ENCODE measurements at regions not wholly inside any gene's neighbourhood (a gene's known extent, or its start where the extent isn't known, plus 50 kb on each side); places are given as distances from the start of the nearest gene placed in this dataset.

- intact Hi-C loops (cut with micrococcal nuclease): no loop called here
Measured at GRCh38 chrX:4579999-4580398, 866.5 kb upstream of the PRKX start.

DNA sequence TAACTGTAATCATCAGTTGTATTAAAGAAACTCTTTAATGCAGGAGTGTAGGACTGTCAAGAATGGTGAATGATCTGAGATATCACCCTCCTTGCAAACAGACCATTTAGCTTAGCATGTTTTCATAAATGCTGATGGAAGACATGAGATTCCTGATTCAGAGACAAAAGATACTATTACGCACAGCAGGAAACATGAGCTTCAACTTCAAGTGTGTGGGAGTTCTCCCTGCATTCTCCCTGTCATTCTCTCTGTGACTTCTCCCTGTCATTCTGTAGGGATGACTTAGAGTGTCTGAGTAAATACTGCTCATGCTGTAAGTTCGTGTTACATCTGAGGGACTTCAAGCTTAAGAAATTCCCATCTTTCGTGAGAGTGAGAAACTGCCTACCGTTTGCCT, 866.0 kb upstream of the PRKX start:
- intact Hi-C loops (cut with micrococcal nuclease): no loop called here

DNA sequence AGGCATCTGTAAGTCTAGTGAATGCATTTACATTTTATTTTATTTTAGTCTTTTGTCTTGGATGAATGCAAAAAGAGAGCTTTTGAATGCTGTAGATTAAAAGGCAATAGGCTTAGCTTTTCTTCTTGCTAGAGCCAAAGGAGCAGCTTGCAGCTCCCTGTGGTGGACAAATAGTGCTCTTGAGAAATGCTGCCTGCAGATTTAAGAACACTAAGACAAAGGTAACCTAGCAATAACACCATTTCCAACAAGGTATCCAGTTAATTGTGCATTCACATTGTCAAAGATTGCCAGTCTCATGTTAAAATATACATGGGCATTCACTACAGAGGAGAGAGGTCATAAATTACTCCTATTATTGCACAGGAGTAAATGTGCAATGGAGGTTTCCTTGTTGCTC, 859.2 kb upstream of the PRKX start:
- intact Hi-C loops (cut with micrococcal nuclease): no loop called here

- intact Hi-C loops (cut with micrococcal nuclease): no loop called here
Measured at GRCh38 chrX:4570151-4570550, 856.7 kb upstream of the PRKX start.

DNA sequence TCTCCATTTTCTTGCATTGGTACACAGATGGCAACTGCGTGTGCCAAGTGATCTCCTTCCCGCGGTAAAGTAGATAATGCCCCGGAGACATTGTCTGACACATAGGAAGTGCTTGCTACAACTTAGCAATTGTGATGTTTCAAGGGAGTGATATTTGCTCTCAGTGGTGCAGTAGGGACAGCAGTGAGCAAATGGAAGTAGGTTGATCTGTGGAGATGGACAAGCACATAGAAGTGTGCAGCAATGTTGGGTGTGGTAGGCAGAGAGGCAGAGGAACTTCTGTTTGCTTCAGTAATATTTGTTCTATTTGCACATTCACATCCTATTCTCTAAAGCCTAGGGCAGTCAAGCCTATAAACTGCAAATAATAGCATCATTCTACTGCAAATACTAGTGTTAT, 846.7 kb upstream of the PRKX start:
- intact Hi-C loops (cut with micrococcal nuclease): no loop called here

DNA sequence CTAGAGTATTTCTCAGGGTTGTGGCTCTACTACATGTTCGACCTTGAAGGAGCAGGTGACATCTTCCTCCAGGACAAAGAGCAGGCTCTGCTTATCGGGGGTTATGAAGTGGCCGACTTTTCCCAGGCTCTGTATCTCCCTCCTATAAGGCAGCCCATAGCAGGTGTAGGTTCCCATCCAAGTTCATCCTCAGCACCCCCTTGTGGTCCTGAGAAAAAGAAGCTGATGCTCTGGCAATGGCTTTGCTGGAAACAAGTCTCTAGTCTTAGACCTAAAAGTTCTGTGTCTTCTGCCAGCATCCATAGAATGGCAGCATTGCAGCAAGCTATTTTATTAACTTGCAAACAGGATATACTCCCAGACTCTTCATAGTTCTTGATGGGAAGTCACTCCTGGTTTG, 836.6 kb upstream of the PRKX start:
- intact Hi-C loops (cut with micrococcal nuclease): no loop called here

DNA sequence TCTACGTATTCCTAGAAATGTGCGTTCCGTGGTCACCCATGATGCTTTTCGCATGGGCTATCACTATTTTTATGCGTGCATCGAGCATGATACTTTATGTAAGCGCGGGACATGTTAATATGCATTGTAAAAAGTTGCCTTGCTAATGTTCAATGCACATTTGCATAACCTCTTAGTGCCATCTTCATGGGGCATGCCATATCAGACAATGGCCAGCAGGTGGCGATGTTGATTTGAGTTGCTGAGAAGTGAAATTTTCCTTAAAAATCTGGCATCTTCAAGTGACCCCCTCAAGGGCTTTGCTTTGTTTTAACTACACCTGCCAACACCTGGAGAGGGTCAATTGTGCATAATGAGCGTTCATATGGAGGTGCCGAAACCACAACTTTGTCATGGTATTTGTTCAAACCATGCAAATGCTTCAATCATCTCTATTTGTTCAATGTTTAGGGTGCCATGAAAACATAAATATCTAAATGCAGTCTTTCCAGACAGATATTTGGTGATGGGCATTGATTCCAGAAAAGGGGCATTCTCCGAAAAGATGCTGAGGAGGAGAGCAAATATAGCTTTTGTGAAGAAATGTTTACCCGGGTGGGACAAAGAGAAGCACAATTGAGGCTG, 833.9 kb upstream of the PRKX start:
- intact Hi-C loops (cut with micrococcal nuclease): loop anchor here (10.0 kb wide), 1 partner anchor 567 kb away; no protein-coding TSS in a partner anchor

DNA sequence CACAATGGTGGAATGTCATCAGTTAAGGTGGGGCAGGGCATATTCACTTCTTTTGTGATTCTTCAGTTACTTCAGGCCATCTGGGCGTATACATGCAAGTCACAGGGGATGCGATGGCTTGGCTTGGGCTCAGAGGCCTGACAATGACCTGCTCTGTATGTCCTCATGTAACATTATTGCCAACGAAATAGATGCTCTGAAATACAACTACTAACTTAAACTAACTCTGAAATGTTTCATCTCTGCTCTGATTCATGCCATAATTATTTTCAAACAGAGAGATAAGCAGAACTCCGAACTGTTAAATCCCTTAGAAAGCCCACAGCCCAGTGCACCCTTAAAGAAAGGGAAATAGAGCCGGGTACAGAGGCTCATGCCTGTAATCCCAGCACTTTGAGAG, 832.7 kb upstream of the PRKX start:
- intact Hi-C loops (cut with micrococcal nuclease): loop anchor here (10.0 kb wide), 1 partner anchor 569 kb away; no protein-coding TSS in a partner anchor

DNA sequence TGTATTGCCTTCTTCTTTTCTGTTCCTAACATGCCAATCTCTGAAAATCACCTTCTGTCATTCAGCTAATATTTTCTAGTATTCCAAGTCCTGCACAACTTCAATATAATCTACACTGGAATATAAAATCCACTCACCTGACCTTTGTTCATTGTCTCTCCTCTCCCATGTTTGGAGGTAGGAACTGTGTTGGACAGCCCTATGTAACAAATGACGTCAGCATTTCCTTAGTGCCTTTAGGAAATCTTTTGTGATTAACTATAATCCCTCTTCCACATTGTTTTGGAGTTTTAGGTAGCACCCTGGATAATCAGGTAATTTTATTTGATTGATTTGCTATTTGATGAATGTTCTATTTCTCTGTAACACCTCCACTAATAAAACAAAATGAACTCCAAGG, 814.8 kb upstream of the PRKX start:
- intact Hi-C loops (cut with micrococcal nuclease): no loop called here

DNA sequence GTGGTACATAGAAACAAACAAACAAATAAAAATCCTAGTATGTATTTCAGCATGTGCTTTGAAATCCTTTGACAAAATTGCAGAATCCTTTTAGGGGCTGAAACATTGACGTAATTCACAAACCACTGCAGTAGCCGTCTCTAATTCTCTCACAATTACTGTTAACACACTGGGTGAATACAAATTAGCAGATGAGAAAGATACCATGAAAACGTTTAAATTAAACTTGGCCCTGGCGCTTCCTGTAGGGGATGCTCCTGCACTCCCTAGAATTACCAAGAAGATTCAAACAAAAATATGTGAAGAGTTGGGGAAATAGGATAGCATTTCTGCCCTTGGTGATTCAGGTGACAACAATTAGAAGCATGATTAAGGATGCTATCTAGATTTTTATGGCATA, 772.5 kb upstream of the PRKX start:
- intact Hi-C loops (cut with micrococcal nuclease): no loop called here

GRCh38 chrX:4484266-4484665, 770.8 kb upstream of the PRKX start:
- intact Hi-C loops (cut with micrococcal nuclease): no loop called here

- intact Hi-C loops (cut with micrococcal nuclease): no loop called here
Measured at GRCh38 chrX:4451591-4451990, 738.1 kb upstream of the PRKX start.

DNA sequence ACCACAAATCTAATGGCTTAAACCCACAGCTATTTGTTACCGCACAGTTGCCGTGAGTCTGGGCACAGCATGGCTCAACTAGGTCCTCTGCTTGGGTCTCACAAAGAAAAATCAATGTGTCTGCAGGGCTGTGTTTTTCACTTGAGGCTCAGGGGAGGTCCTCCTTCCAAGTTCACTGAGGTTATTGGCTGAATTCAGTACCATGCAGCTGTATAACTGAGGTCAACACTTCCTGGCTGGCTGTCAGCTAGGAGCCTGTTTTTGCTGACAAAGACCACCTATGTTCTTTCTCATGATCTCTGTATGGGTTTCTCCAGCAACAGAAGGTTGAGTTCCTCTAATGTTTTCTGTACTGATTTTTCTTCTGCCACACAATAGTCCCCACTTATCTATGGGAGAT, 736.7 kb upstream of the PRKX start:
- intact Hi-C loops (cut with micrococcal nuclease): no loop called here

DNA sequence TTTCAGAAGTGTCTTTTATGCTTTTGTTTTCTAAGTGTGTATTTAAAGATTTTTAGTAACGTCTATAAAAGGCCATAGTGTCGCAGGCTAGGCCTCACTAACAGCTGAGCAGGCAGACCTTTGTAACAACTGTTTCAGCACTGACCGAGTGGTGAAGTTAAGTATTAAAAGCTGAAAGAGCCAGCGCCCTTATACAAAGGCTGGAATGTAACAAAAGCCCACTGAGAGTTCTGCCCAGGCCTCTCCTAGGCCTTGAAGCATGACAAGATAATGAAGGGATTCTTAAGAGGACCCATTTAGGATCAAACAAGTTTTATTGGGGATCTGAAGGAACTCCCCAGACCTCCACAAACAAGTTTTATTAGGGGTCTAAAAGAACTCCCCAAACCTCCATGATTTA, 722.5 kb upstream of the PRKX start:
- intact Hi-C loops (cut with micrococcal nuclease): no loop called here

DNA sequence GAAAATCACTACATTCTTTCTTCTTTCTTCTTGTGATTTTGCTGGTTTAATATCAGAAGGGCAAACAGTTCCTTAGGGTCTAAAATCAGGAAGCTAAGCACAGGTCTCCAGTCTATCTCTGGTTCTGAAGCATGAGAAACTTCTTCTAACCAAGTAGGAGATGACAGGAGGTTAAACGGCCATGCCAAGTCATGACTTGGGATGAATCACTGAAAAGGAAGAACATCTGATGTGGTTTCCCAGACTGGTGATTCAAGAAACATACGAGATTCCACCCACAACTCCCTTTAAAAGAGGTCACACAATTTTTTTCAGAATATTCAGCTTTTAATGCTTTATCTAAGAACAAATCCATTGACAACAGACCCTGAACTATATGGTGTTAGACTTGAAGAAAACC, 684.0 kb upstream of the PRKX start:
- intact Hi-C loops (cut with micrococcal nuclease): no loop called here

- intact Hi-C loops (cut with micrococcal nuclease): no loop called here
Measured at GRCh38 chrX:4382273-4382672, 668.8 kb upstream of the PRKX start.

DNA sequence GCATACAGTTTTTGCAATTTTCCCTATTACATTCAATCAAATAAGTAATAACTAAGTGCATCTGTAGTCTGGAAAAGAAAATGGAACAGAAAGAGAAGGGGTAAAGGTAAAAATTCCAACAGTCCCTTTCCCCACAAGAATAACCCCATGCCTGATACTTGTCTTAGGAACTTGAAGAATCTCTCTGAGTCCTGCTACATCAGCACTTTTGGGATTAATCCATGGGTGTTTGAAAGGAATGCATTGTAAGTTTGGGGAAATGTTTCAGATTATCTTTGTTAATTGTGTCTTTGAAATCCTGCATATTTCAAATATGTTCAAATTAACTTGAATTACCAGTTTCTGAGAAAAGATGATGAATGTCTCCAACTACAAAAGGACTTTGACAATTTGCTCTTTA, 667.3 kb upstream of the PRKX start:
- intact Hi-C loops (cut with micrococcal nuclease): no loop called here

DNA sequence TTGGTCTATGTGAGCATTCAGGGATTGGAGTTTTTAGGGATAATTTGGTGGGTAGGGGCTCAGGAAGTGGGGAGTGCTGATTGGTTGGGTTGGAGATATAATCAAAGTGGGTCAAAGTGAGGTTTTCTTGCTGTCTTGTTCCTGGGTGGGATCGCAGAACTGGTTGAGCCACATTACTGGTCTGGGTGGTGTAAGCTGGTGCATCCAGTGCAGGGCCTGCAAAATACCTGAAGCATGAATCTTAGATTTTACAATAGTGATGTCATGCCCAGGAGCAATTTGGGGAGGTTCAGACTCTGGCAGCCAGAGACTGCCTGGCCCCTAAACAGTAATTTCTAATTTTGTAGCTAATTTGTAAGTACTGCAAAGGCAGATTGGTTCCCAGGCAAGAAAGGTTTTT, 665.6 kb upstream of the PRKX start:
- intact Hi-C loops (cut with micrococcal nuclease): no loop called here

- intact Hi-C loops (cut with micrococcal nuclease): no loop called here
Measured at GRCh38 chrX:4373791-4374190, 660.3 kb upstream of the PRKX start.

GRCh38 chrX:4358577-4358976, 645.1 kb upstream of the PRKX start:
- intact Hi-C loops (cut with micrococcal nuclease): no loop called here

GRCh38 chrX:4322916-4323315, 609.5 kb upstream of the PRKX start:
- intact Hi-C loops (cut with micrococcal nuclease): no loop called here

GRCh38 chrX:4320436-4320947, 607.0 kb upstream of the PRKX start:
- intact Hi-C loops (cut with micrococcal nuclease): no loop called here

- intact Hi-C loops (cut with micrococcal nuclease): no loop called here
Measured at GRCh38 chrX:4315891-4316290, 602.4 kb upstream of the PRKX start.

GRCh38 chrX:4314586-4314985, 601.1 kb upstream of the PRKX start:
- intact Hi-C loops (cut with micrococcal nuclease): no loop called here
